AG04450 (cell line): ENCODE measurements at regions not wholly inside any gene's neighbourhood (a gene's known extent, or its start where the extent isn't known, plus 50 kb on each side); places are given as distances from the start of the nearest gene placed in this dataset.

ENCODE experiments used
- CTCF ChIA-PET: fragments of 300-600, 350-600 bp; formaldehyde crosslinking; extraction: SDS; loops from one replicate; lab custom pipeline; 2022; ENCODE audit warnings: antibody characterized with exemption, inconsistent platforms; lab: Charles Lee
- POLR2A ChIA-PET: fragments of 350-600 bp; formaldehyde crosslinking; extraction: SDS; loops from one replicate; lab custom pipeline; 2021; ENCODE audit warnings: antibody characterized with exemption, inconsistent platforms; lab: Yijun Ruan, JAX
- DNase-seq: peaks from one replicate; pipeline ENCODE4 v3.0.0-alpha.2; 2011; ENCODE audit warnings: low read depth, low spot score
- H3K27ac ChIP-seq: one replicate; pipeline ENCODE4 v1.5.1; 2012; ENCODE audit warnings: low read depth, low read length, control low read depth
- H3K27me3 ChIP-seq: one replicate; pipeline ENCODE4 v1.6.0; 2012; ENCODE audit warnings: low read length; ENCODE audit not compliant: control insufficient read depth, insufficient read depth
- H3K4me3 ChIP-seq: 2 replicates; pipeline ENCODE4 v1.5.1; 2011; ENCODE audit warnings: mild to moderate bottlenecking, low read depth, low read length, control low read depth
- H3K9me3 ChIP-seq: 2 replicates; pipeline ENCODE4 v1.5.1; 2012; ENCODE audit warnings: low read length; ENCODE audit not compliant: control insufficient read depth, insufficient read depth
- CTCF ChIP-seq: IDR thresholded peaks from 2 replicates; pipeline ENCODE4 v1.5.1; 2011; ENCODE audit warnings: low read depth, low read length, control low read depth, inconsistent platforms

GRCh38 chrX:39149761-39150160, 348.5 kb downstream of the MID1IP1 start:
- no peaks in the 10 kb centered on the region for H3K9me3 ChIP-seq
- POLR2A ChIA-PET: no interaction called here
- no peak overlapping the region for H3K27ac ChIP-seq
- TF ChIP-seq CTCF: peak; percentile 73
- H3K27me3 ChIP-seq: no peaks in the 10 kb centered on the region
- no peak overlapping the region for H3K4me3 ChIP-seq
- peak; percentile 4 for DNase-seq
- CTCF ChIA-PET: interaction anchor here (0.5 to 3.0 kb wide), 7 partner anchors 8 to 559 kb away, joined by 3 to 17 read pairs (median 3); no protein-coding TSS in a partner anchor

- Histone ChIP-seq H3K4me3 (no peak overlapping the region), H3K27ac (no peak overlapping the region), H3K9me3 (no peaks in the 10 kb centered on the region), H3K27me3 (no peaks in the 10 kb centered on the region)
- ChIA-PET POLR2A (no interaction called here), CTCF (interaction anchor here (0.5 to 3.0 kb wide), 7 partner anchors 8 to 559 kb away, joined by 3 to 17 read pairs (median 3); no protein-coding TSS in a partner anchor)
- DNase-seq: no peak
- TF ChIP-seq CTCF: no peak
Observed at GRCh38 chrX:39150220-39150619, 349.0 kb downstream of the MID1IP1 start.

- no peak for TF ChIP-seq CTCF
- ChIA-PET CTCF (interaction anchor here (0.6 to 3.0 kb wide), 3 partner anchors 383 to 934 kb away, joined by 3 to 17 read pairs (median 4); no protein-coding TSS in a partner anchor), POLR2A (no interaction called here)
- no peaks in the 10 kb centered on the region for H3K27me3 ChIP-seq
- no peak overlapping the region for H3K4me3 ChIP-seq
- no peak overlapping the region for H3K27ac ChIP-seq
- H3K9me3 ChIP-seq: no peaks in the 10 kb centered on the region
- no peak for DNase-seq
Observed at GRCh38 chrX:39150621-39151020, 349.4 kb downstream of the MID1IP1 start.

GRCh38 chrX:39152106-39152649, 350.9 kb downstream of the MID1IP1 start:
- Histone ChIP-seq H3K27ac (no peak overlapping the region), H3K9me3 (no peaks in the 10 kb centered on the region), H3K27me3 (no peaks in the 10 kb centered on the region), H3K4me3 (no peak overlapping the region)
- CTCF ChIA-PET: interaction anchor here (1.1 to 1.6 kb wide), 4 partner anchors 355 to 488 kb away, joined by 3 to 9 read pairs (median 5); no protein-coding TSS in a partner anchor
- DNase-seq: no peak
- POLR2A ChIA-PET: no interaction called here
- TF ChIP-seq CTCF: peak; percentile 50

- Histone ChIP-seq H3K9me3 (no peaks in the 10 kb centered on the region), H3K27ac (no peak overlapping the region), H3K4me3 (no peak overlapping the region), H3K27me3 (no peaks in the 10 kb centered on the region)
- DNase-seq: no peak
- CTCF ChIA-PET: no interaction called here
- POLR2A ChIA-PET: no interaction called here
- TF ChIP-seq CTCF: no peak
Observed at GRCh38 chrX:39156051-39156450, 354.8 kb downstream of the MID1IP1 start.
